ENCODE measurements at regions not wholly inside any gene's neighbourhood (a gene's known extent, or its start where the extent isn't known, plus 50 kb on each side); places are given as distances from the start of the nearest gene placed in this dataset.

DNA sequence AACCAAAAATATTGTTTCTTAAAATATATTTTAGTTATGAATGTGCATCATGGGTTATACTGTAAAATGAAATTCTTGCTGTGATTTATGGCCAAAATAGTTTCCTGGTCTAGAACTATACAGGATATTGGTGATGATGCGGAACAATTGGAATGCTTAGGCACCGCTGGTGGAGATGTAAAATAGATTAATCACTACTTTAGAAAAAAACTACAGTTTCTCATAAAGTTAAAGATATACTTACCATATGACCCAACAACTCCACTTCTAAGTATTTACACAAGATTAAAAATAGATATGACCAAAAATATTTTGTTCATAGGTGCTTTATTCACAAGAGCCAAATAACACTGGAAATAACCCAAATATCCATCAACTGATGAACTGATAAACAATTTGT, 126.7 kb downstream of the TUSC7 start:
- ChIA-PET CTCF (no interaction called here), POLR2A (no interaction called here)
- DNase-seq (ENCODE audit: extremely low spot score), result no peak
- TF ChIP-seq FOXK2 (IDR thresholded peaks at IDR 0.05) (no peak), L3MBTL2 (conservative IDR thresholded peaks at IDR 0.05) (no peak), FOXA1 (IDR thresholded peaks at IDR 0.05) (no peak), NFRKB (IDR thresholded peaks at IDR 0.05) (no peak), BHLHE40 (IDR thresholded peaks at IDR 0.05; ENCODE audit: borderline replicate concordance) (no peak), SUZ12 (IDR thresholded peaks at IDR 0.05) (no peak), FOXM1 (IDR thresholded peaks at IDR 0.05; ENCODE audit: borderline replicate concordance) (no peak), SP1 (IDR thresholded peaks at IDR 0.05) (no peak), ELF4 (IDR thresholded peaks at IDR 0.05) (no peak), LEF1 (IDR thresholded peaks at IDR 0.05; ENCODE audit: borderline replicate concordance) (no peak), HDGF (IDR thresholded peaks at IDR 0.05; ENCODE audit: borderline replicate concordance) (no peak), CTBP1 (IDR thresholded peaks at IDR 0.05; ENCODE audit: borderline replicate concordance) (no peak), TARDBP (IDR thresholded peaks at IDR 0.05) (no peak), ZNF384 (IDR thresholded peaks at IDR 0.05) (no peak), ARNT (IDR thresholded peaks at IDR 0.05) (no peak)
- TF ChIP-seq, protein P1, sequence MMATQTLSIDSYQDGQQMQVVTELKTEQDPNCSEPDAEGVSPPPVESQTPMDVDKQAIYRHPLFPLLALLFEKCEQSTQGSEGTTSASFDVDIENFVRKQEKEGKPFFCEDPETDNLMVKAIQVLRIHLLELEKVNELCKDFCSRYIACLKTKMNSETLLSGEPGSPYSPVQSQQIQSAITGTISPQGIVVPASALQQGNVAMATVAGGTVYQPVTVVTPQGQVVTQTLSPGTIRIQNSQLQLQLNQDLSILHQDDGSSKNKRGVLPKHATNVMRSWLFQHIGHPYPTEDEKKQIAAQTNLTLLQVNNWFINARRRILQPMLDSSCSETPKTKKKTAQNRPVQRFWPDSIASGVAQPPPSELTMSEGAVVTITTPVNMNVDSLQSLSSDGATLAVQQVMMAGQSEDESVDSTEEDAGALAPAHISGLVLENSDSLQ (IDR thresholded peaks at IDR 0.05), result no peak

DNA sequence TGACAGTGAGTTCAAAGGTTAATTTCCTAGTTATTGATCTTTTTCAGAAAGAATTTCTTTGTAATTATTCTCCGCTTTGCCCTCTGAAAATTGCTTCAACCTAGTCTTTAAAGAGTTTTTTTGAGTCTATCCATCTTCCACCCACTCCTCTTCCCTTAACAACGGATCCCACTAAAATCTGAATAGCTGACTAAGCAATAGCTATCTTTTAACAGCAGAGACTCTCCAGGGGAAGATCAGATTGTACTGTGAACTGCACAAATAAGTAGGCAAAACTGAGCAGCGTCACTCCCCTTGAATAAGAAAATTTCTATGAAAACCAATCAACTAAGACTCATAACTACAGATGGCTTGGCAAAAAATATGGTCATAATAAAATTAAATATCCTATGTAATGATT, 127.9 kb downstream of the TUSC7 start:
- TF ChIP-seq, protein P1 (IDR thresholded peaks at IDR 0.05), result no peak
- TF ChIP-seq NFRKB (IDR thresholded peaks at IDR 0.05), result no peak
- no peak for TF ChIP-seq BHLHE40 (IDR thresholded peaks at IDR 0.05; ENCODE audit: borderline replicate concordance)
- TF ChIP-seq HDGF (IDR thresholded peaks at IDR 0.05; ENCODE audit: borderline replicate concordance), result no peak
- TF ChIP-seq FOXM1 (IDR thresholded peaks at IDR 0.05; ENCODE audit: borderline replicate concordance), result no peak
- TF ChIP-seq FOXK2 (IDR thresholded peaks at IDR 0.05), result no peak
- no peak for TF ChIP-seq CTBP1 (IDR thresholded peaks at IDR 0.05; ENCODE audit: borderline replicate concordance)
- no peak for TF ChIP-seq TARDBP (IDR thresholded peaks at IDR 0.05)
- TF ChIP-seq LEF1 (IDR thresholded peaks at IDR 0.05; ENCODE audit: borderline replicate concordance), result no peak
- no peak for TF ChIP-seq SUZ12 (IDR thresholded peaks at IDR 0.05)
- TF ChIP-seq FOXA1 (IDR thresholded peaks at IDR 0.05), result no peak
- TF ChIP-seq SP1 (IDR thresholded peaks at IDR 0.05), result no peak
- no peak for TF ChIP-seq ZNF384 (IDR thresholded peaks at IDR 0.05)
- no peak for TF ChIP-seq ARNT (IDR thresholded peaks at IDR 0.05)
- no peak for TF ChIP-seq ELF4 (IDR thresholded peaks at IDR 0.05)
- no peak for TF ChIP-seq L3MBTL2 (conservative IDR thresholded peaks at IDR 0.05)
- ChIA-PET CTCF (no interaction called here), POLR2A (no interaction called here)
- DNase-seq (ENCODE audit: extremely low spot score), result no peak

DNA sequence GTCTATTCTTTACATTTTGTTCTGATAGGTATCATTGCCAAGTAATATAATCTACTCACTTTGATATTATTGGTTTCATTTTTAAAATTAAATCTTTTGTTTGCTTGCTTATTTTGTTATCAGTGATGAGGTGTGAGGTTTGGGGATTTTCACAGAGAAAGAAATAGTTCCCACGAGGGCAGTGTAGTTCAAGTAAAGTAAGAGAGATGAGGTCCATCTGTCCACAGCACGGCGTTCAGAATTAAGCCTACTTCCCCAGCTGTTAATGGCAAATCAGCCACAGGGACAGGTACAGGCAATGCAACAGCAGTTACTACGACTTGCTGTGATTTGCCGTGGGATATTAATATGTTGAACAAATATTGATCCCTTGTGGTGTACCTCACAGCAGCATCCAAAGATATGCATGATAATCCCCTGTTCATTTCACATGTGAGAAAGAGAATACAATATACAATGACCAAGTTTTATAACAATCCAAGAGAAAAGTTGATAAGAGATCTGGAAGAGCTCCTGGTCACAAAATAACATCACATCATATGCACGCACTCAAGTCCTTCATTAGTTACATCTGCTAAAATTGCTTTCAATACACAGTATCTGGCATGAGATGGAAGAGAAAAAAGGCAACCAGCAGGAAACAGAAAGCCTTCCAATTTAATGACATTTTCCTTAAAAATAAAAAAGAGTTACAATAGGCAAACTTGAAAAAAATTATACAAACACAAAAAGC, 131.6 kb downstream of the TUSC7 start:
- TF ChIP-seq FOXA1 (IDR thresholded peaks at IDR 0.05) (no peak), SP1 (IDR thresholded peaks at IDR 0.05) (no peak), HDGF (IDR thresholded peaks at IDR 0.05; ENCODE audit: borderline replicate concordance) (no peak), SUZ12 (IDR thresholded peaks at IDR 0.05) (no peak), ELF4 (IDR thresholded peaks at IDR 0.05) (no peak), BHLHE40 (IDR thresholded peaks at IDR 0.05; ENCODE audit: borderline replicate concordance) (no peak), L3MBTL2 (conservative IDR thresholded peaks at IDR 0.05) (no peak), ARNT (IDR thresholded peaks at IDR 0.05) (no peak), TARDBP (IDR thresholded peaks at IDR 0.05) (no peak), ZNF384 (IDR thresholded peaks at IDR 0.05) (no peak), FOXK2 (IDR thresholded peaks at IDR 0.05) (no peak), FOXM1 (IDR thresholded peaks at IDR 0.05; ENCODE audit: borderline replicate concordance) (no peak), CTBP1 (IDR thresholded peaks at IDR 0.05; ENCODE audit: borderline replicate concordance) (no peak), NFRKB (IDR thresholded peaks at IDR 0.05) (no peak), LEF1 (IDR thresholded peaks at IDR 0.05; ENCODE audit: borderline replicate concordance) (no peak)
- TF ChIP-seq, protein P1 (IDR thresholded peaks at IDR 0.05), result no peak
- ChIA-PET POLR2A (no interaction called here), CTCF (interaction anchor here (1.6 kb wide), 1 partner anchor 71 kb away, joined by 3 read pairs; no protein-coding TSS in a partner anchor)
- DNase-seq (ENCODE audit: extremely low spot score), result no peak

DNA sequence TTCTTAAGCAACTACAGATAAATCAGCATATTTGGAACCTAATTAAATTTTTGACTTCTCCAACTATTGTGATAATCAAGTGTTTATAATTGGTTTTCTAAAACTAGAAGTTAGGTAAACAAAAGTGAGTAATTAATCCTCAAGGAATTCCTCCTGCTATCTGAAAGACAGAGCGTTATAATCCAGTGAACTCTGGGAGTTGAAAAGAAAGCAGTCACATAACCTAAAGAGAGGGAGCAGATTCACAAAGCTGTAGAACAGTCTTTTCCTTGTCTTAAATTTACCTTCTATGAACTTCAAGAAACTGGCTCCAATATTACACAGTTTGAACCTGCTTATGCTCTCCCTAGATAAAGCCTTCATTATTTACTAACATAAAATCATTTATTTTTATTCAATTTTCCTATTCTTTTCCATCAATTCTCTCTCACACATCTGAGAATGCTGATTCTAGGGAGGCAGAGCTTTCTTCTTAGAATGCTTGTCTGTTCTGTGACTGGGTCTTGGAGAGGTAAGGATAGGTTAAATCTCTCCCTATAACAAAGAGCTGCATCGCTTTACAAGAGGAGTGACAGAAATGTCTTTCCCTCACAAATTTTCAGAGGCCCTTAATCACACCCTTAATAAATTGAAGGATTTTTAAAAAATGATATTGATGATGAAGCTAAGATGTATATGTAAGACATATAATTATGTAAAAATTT, 132.8 kb downstream of the TUSC7 start:
- ChIA-PET POLR2A (no interaction called here), CTCF (interaction anchor here (1.6 kb wide), 1 partner anchor 72 kb away, joined by 3 read pairs; no protein-coding TSS in a partner anchor)
- DNase-seq (ENCODE audit: extremely low spot score), result no peak
- no peak for TF ChIP-seq ZNF384 (IDR thresholded peaks at IDR 0.05)
- TF ChIP-seq L3MBTL2 (conservative IDR thresholded peaks at IDR 0.05), result no peak
- TF ChIP-seq FOXA1 (IDR thresholded peaks at IDR 0.05), result no peak
- no peak for TF ChIP-seq TARDBP (IDR thresholded peaks at IDR 0.05)
- no peak for TF ChIP-seq HDGF (IDR thresholded peaks at IDR 0.05; ENCODE audit: borderline replicate concordance)
- no peak for TF ChIP-seq SUZ12 (IDR thresholded peaks at IDR 0.05)
- no peak for TF ChIP-seq ARNT (IDR thresholded peaks at IDR 0.05)

DNA sequence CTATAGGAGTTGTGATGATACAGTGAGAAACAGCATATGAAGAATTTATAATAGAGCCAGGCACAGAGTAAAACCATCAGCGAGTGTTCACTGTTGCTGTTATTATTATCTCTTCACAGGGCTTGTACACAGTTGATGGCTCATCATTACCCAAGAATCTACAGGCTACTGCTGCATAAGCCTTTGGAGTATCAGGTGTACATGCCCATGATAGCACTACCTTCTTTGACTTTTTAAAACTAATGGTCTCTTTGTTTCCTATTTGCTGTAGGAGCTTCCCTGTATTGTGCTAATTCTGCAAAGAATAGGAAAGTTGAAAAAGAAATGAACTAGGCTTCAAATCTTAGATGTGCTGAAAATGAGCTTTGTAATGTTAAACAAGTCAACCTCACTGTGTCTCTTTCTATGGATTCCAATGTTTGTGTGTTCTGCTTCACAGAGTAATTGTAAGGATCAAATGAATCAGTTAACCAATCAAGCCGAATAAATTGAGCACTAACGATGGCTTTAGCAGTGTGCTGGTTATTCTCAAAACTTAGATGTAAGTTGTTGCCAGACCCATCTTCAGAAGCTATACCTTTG, 138.8 kb downstream of the TUSC7 start:
- POLR2A ChIA-PET, result no interaction called here
- CTCF ChIA-PET, result interaction anchor here (1.5 kb wide), 1 partner anchor 16 kb away, joined by 3 read pairs; no protein-coding TSS in a partner anchor
- DNase-seq (ENCODE audit: extremely low spot score), result no peak
- TF ChIP-seq, protein P1 (IDR thresholded peaks at IDR 0.05), result no peak
- TF ChIP-seq HDGF (IDR thresholded peaks at IDR 0.05; ENCODE audit: borderline replicate concordance) (no peak), ARNT (IDR thresholded peaks at IDR 0.05) (no peak), SUZ12 (IDR thresholded peaks at IDR 0.05) (no peak), L3MBTL2 (conservative IDR thresholded peaks at IDR 0.05) (no peak), SP1 (IDR thresholded peaks at IDR 0.05) (no peak), FOXM1 (IDR thresholded peaks at IDR 0.05; ENCODE audit: borderline replicate concordance) (no peak)
